SK-N-SH (cell line): ENCODE measurements at regions not wholly inside any gene's neighbourhood (a gene's known extent, or its start where the extent isn't known, plus 50 kb on each side); places are given as distances from the start of the nearest gene placed in this dataset.

ENCODE experiments used
- CTCF ChIA-PET: fragments of 300-600, 350-600 bp; formaldehyde crosslinking; extraction: SDS; loops from one replicate; lab custom pipeline; 2021; lab: Yijun Ruan, JAX
- POLR2A ChIA-PET: fragments of 350-600 bp; sonication (Branson Sonifier 250); formaldehyde crosslinking; extraction: SDS; loops from one replicate; lab custom pipeline; 2020; ENCODE audit warnings: antibody characterized with exemption, inconsistent platforms; lab: Yijun Ruan, JAX
- DNase-seq: peaks from one replicate; pipeline ENCODE4 v3.0.0; 2012
- H2AFZ ChIP-seq: fragments of 200-600 bp; sonication (generic); 2 replicates; pipeline ENCODE4 v1.8.1; 2016; ENCODE audit warnings: antibody characterized with exemption, mild to moderate bottlenecking, low read depth
- H3F3A ChIP-seq: fragments of 200-600 bp; sonication (generic); replicated peaks from 2 replicates; pipeline ENCODE3; 2016; ENCODE audit warnings: antibody characterized with exemption, mild to moderate bottlenecking; ENCODE audit not compliant: insufficient read depth
- H3K27ac ChIP-seq, 2 experiments: fragments of 200-500 bp in 1 of 2; fragments of 200-600 bp in 1 of 2; sonication (Bioruptor generic) in 1 of 2; sonication (generic), shearing (Covaris generic) in 1 of 2; 2 replicates each; pipeline versions ENCODE4 v1.5.1 to v1.6.1; 2014 to 2016; ENCODE audit warnings: low read depth in 2 of 2, inconsistent platforms in 1 of 2, low read length in 1 of 2, mild to moderate bottlenecking in 1 of 2, mixed read lengths in 1 of 2
- H3K27me3 ChIP-seq: fragments of 200-600 bp; sonication (generic), shearing (Covaris generic); 2 replicates; pipeline ENCODE4 v1.6.1; 2016; ENCODE audit warnings: mixed run types; ENCODE audit not compliant: insufficient read depth
- H3K36me3 ChIP-seq, 2 experiments: fragments of 200-500 bp in 1 of 2; fragments of 200-600 bp in 1 of 2; sonication (Bioruptor generic) in 1 of 2; sonication (generic) in 1 of 2; replicated peaks in 1 of 2; 2 replicates each; pipeline versions ENCODE3 to v1.5.1; 2014 to 2016; ENCODE audit warnings: low read length in 1 of 2, mild to moderate bottlenecking in 1 of 2; ENCODE audit not compliant: insufficient read depth in 2 of 2, control insufficient read depth in 1 of 2
- H3K4me1 ChIP-seq, 2 experiments: fragments of 200-500 bp in 1 of 2; fragments of 200-600 bp in 1 of 2; sonication (Bioruptor generic) in 1 of 2; sonication (generic), shearing (Covaris generic) in 1 of 2; 2 replicates each; pipeline versions ENCODE4 v1.5.1 to v1.6.1; 2014 to 2016; ENCODE audit warnings: low read depth in 1 of 2, low read length in 1 of 2, mixed run types in 1 of 2; ENCODE audit not compliant: insufficient read depth in 2 of 2, control insufficient read depth in 1 of 2
- H3K4me2 ChIP-seq: fragments of 200-600 bp; sonication (generic), shearing (Covaris generic); 2 replicates; pipeline ENCODE4 v1.6.1; 2017; ENCODE audit warnings: mixed run types
- H3K4me3 ChIP-seq, 2 experiments: fragments of 200-500 bp in 1 of 2; fragments of 200-600 bp in 1 of 2; sonication (Bioruptor generic) in 1 of 2; sonication (generic), shearing (Covaris generic) in 1 of 2; 2 replicates each; pipeline versions ENCODE4 v1.5.1 to v1.8.1; 2014 to 2016; ENCODE audit warnings: low read depth in 2 of 2, inconsistent platforms in 1 of 2, low read length in 1 of 2, mild to moderate bottlenecking in 1 of 2, mixed read lengths in 1 of 2, moderate library complexity in 1 of 2
- H3K79me2 ChIP-seq: fragments of 200-600 bp; sonication (generic); 2 replicates; pipeline ENCODE4 v1.8.1; 2017; ENCODE audit warnings: mild to moderate bottlenecking; ENCODE audit not compliant: insufficient read depth
- H3K9ac ChIP-seq: fragments of 200-600 bp; sonication (generic); 2 replicates; pipeline ENCODE4 v1.6.1; 2017; ENCODE audit warnings: mixed run types
- H3K9me2 ChIP-seq: fragments of 200-600 bp; sonication (generic); 2 replicates; pipeline ENCODE4 v1.6.1; 2017; ENCODE audit warnings: mixed run types
- H3K9me3 ChIP-seq: fragments of 200-600 bp; sonication (generic); 2 replicates; pipeline ENCODE4 v1.6.1; 2017; ENCODE audit warnings: mixed run types, mild to moderate bottlenecking, moderate library complexity
- H4K20me1 ChIP-seq: fragments of 200-600 bp; sonication (generic); 2 replicates; pipeline ENCODE4 v1.6.1; 2017; ENCODE audit warnings: mild to moderate bottlenecking, mixed run types; ENCODE audit not compliant: insufficient read depth
- ELF1 ChIP-seq: IDR thresholded peaks from 2 replicates; pipeline ENCODE4 v1.4.0; 2012
- EZH2phosphoT487 ChIP-seq: fragments of 200-600 bp; sonication (generic); IDR thresholded peaks from 2 replicates; pipeline ENCODE4 v1.6.1; 2017; ENCODE audit warnings: low read depth, mixed run types, mild to moderate bottlenecking, antibody characterized with exemption, moderate library complexity, borderline replicate concordance
- FOXJ3 ChIP-seq: sonication (generic); formaldehyde crosslinking; IDR thresholded peaks from 2 replicates; pipeline ENCODE4 v1.5.1; 2020; ENCODE audit warnings: mild to moderate bottlenecking, missing genetic modification reagents
- GATA2 ChIP-seq: sonication (generic); formaldehyde crosslinking; IDR thresholded peaks from 2 replicates; pipeline ENCODE4 v1.5.0; 2020; ENCODE audit warnings: mild to moderate bottlenecking, missing genetic modification reagents
- JUND ChIP-seq: IDR thresholded peaks from 2 replicates; pipeline ENCODE4 v1.4.0; 2012
- MEF2A ChIP-seq: IDR thresholded peaks from 2 replicates; pipeline ENCODE4 v1.4.0; 2012; ENCODE audit warnings: low read depth, borderline replicate concordance
- NFIC ChIP-seq: IDR thresholded peaks from 2 replicates; pipeline ENCODE4 v1.4.0; 2012; ENCODE audit warnings: borderline replicate concordance
- RAD21 ChIP-seq: IDR thresholded peaks from 2 replicates; pipeline ENCODE4 v1.6.1; 2012; ENCODE audit warnings: mild to moderate bottlenecking, low read length
- RCOR1 ChIP-seq: fragments of 150-350 bp; IDR thresholded peaks from 2 replicates; pipeline ENCODE4 v1.6.1; 2017; ENCODE audit warnings: antibody characterized with exemption, low read length
- RFX5 ChIP-seq: IDR thresholded peaks from 2 replicates; pipeline ENCODE4 v1.6.1; 2012; ENCODE audit warnings: mild to moderate bottlenecking, improper control_type of control experiment, low read length
- RXRA ChIP-seq: IDR thresholded peaks from 2 replicates; pipeline ENCODE4 v1.4.0; 2012; ENCODE audit warnings: low read depth, mild to moderate bottlenecking, borderline replicate concordance
- TEAD4 ChIP-seq: IDR thresholded peaks from 2 replicates; pipeline ENCODE4 v1.4.0; 2012; ENCODE audit warnings: mild to moderate bottlenecking, borderline replicate concordance; ENCODE audit not compliant: insufficient read depth
- WGBS: methylation state at CpG from one replicate; pipeline ENCODE4 v1.1.6; 2017; ENCODE audit warnings: low lambda C conversion rate; 5-methylcytosine and 5-hydroxymethylcytosine counted together
- TF ChIP-seq, protein P1 (sequence below): fragments of 150-350 bp; IDR thresholded peaks from 2 replicates; pipeline ENCODE4 v1.6.1; 2017; ENCODE audit warnings: antibody characterized with exemption, low read length, low read depth, borderline replicate concordance
- TF ChIP-seq, protein P2 (sequence below): IDR thresholded peaks from 2 replicates; pipeline ENCODE4 v1.6.1; 2012; ENCODE audit warnings: mild to moderate bottlenecking, low read depth, low read length, moderate library complexity
- TF ChIP-seq, protein P3 (sequence below): fragments of 150-350 bp; IDR thresholded peaks from 2 replicates; pipeline ENCODE4 v1.6.1; 2016; ENCODE audit warnings: mild to moderate bottlenecking, low read depth, low read length
- TF ChIP-seq, protein P4 (sequence below): IDR thresholded peaks from 2 replicates; pipeline ENCODE4 v1.4.0; 2012; ENCODE audit warnings: low read depth, borderline replicate concordance

DNA sequence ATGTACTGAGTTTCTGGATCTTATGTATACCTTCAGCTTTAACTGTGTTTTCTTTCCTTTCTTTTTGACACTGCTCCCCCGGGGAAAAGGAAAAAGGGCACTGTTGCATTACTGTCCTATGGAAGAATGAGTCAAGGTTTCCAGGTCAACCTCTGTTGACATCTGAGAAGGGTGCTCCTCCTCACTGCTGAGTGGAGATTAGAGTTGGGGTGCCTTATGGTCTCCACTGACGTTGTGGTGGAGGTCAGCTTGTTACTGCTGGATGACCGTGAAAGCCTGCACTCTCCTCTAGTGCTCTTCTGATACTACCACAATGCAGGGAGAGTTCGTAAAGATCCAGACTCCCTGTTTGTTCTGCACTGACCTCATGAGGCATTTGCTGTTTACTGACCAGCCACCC is 252.1 kb upstream of the GRM7 start:
- no peak overlapping the region for H3K4me3 ChIP-seq
- TF ChIP-seq TEAD4 (no peak), EZH2phosphoT487 (no peak), ELF1 (no peak), NFIC (no peak), RFX5 (no peak), RXRA (no peak), GATA2 (CRISPR knock-in tag) (no peak), JUND (no peak), FOXJ3 (CRISPR knock-in tag) (no peak), MEF2A (no peak), RCOR1 (no peak), RAD21 (no peak)
- TF ChIP-seq, protein P1, sequence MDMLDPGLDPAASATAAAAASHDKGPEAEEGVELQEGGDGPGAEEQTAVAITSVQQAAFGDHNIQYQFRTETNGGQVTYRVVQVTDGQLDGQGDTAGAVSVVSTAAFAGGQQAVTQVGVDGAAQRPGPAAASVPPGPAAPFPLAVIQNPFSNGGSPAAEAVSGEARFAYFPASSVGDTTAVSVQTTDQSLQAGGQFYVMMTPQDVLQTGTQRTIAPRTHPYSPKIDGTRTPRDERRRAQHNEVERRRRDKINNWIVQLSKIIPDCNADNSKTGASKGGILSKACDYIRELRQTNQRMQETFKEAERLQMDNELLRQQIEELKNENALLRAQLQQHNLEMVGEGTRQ = no peak
- TF ChIP-seq, protein P2, sequence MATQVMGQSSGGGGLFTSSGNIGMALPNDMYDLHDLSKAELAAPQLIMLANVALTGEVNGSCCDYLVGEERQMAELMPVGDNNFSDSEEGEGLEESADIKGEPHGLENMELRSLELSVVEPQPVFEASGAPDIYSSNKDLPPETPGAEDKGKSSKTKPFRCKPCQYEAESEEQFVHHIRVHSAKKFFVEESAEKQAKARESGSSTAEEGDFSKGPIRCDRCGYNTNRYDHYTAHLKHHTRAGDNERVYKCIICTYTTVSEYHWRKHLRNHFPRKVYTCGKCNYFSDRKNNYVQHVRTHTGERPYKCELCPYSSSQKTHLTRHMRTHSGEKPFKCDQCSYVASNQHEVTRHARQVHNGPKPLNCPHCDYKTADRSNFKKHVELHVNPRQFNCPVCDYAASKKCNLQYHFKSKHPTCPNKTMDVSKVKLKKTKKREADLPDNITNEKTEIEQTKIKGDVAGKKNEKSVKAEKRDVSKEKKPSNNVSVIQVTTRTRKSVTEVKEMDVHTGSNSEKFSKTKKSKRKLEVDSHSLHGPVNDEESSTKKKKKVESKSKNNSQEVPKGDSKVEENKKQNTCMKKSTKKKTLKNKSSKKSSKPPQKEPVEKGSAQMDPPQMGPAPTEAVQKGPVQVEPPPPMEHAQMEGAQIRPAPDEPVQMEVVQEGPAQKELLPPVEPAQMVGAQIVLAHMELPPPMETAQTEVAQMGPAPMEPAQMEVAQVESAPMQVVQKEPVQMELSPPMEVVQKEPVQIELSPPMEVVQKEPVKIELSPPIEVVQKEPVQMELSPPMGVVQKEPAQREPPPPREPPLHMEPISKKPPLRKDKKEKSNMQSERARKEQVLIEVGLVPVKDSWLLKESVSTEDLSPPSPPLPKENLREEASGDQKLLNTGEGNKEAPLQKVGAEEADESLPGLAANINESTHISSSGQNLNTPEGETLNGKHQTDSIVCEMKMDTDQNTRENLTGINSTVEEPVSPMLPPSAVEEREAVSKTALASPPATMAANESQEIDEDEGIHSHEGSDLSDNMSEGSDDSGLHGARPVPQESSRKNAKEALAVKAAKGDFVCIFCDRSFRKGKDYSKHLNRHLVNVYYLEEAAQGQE = no peak
- TF ChIP-seq, protein P3, sequence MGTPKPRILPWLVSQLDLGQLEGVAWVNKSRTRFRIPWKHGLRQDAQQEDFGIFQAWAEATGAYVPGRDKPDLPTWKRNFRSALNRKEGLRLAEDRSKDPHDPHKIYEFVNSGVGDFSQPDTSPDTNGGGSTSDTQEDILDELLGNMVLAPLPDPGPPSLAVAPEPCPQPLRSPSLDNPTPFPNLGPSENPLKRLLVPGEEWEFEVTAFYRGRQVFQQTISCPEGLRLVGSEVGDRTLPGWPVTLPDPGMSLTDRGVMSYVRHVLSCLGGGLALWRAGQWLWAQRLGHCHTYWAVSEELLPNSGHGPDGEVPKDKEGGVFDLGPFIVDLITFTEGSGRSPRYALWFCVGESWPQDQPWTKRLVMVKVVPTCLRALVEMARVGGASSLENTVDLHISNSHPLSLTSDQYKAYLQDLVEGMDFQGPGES = no peak
- TF ChIP-seq, protein P4, sequence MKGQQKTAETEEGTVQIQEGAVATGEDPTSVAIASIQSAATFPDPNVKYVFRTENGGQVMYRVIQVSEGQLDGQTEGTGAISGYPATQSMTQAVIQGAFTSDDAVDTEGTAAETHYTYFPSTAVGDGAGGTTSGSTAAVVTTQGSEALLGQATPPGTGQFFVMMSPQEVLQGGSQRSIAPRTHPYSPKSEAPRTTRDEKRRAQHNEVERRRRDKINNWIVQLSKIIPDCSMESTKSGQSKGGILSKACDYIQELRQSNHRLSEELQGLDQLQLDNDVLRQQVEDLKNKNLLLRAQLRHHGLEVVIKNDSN = no peak
- H4K20me1 ChIP-seq = no peaks in the 10 kb centered on the region
- no peaks in the 10 kb centered on the region for H3K4me1 ChIP-seq
- H2AFZ ChIP-seq = no peak overlapping the region
- no peaks in the 10 kb centered on the region for H3K79me2 ChIP-seq
- no peaks in the 10 kb centered on the region for H3K27me3 ChIP-seq
- H3K4me2 ChIP-seq = no peak overlapping the region
- no peak overlapping the region for H3K27ac ChIP-seq
- 15% methylated on average over 4 of the region's 4 CpGs for WGBS
- H3K36me3 ChIP-seq = no peaks in the 10 kb centered on the region
- ChIA-PET CTCF (no interaction called here), POLR2A (no interaction called here)
- no peaks in the 10 kb centered on the region; the same call in 1 of the 2 replicates for H3K9me3 ChIP-seq
- no peaks in the 10 kb centered on the region for H3F3A ChIP-seq
- DNase-seq = no peak
- H3K9me2 ChIP-seq = no peaks in the 10 kb centered on the region
- H3K9ac ChIP-seq = no peak overlapping the region
